HCT116 (cell line): ENCODE measurements at regions not wholly inside any gene's neighbourhood (a gene's known extent, or its start where the extent isn't known, plus 50 kb on each side); places are given as distances from the start of the nearest gene placed in this dataset.

ENCODE experiments used
- ATAC-seq: fragments of 200-7000 bp; cut with Tn5 transposase; 2 replicates; pipeline ENCODE4 v1.9.1; 2020; ENCODE audit warnings: mild to moderate bottlenecking, moderate library complexity
- BruUV-seq: library from RNA; stranded (reverse); fragments of 400-500 nt; replicated peaks from 2 replicates; lab custom pipeline; 2021; lab: Mats Ljungman, UMichigan
- CTCF ChIA-PET: fragments of 300-600 bp; sonication (Branson Sonifier 250); formaldehyde crosslinking; loops from one replicate; lab custom pipeline; 2021; ENCODE audit warnings: antibody characterized with exemption; lab: Charles Lee
- POLR2A ChIA-PET: fragments of 300-600, 350-600 bp; sonication (Branson Sonifier 250); formaldehyde crosslinking; loops from one replicate; lab custom pipeline; 2021; ENCODE audit warnings: antibody characterized with exemption; lab: Charles Lee
- RAD21 ChIA-PET, 2 experiments: fragments of 300-600 bp; sonication (Branson Sonifier 250); formaldehyde crosslinking; loops; one replicate each; lab custom pipeline; 2023; ENCODE audit warnings: low total read pairs in 2 of 2; ENCODE audit not compliant: uncharacterized antibody in 2 of 2, unreplicated experiment in 2 of 2, low non-redundant PET in 1 of 2; lab: Charles Lee
- DNase-seq: peaks from one replicate; pipeline ENCODE4 v3.0.0-alpha.2; 2010; ENCODE audit warnings: low read depth, low spot score
- H2AFZ ChIP-seq: fragments of 200-600 bp; shearing (Covaris generic), sonication (generic); 2 replicates; pipeline ENCODE4 v1.6.1; 2017; ENCODE audit warnings: low read depth, mixed run types, mixed read lengths, antibody characterized with exemption, low read length; ENCODE audit not compliant: poor library complexity, severe bottlenecking
- H3K27ac ChIP-seq: 2 replicates; pipeline ENCODE4 v1.5.1; 2012; ENCODE audit warnings: low read depth, low read length
- H3K27me3 ChIP-seq: fragments of 200-600 bp; sonication (generic); 2 replicates; pipeline ENCODE4 v1.6.1; 2016; ENCODE audit warnings: mixed run types, low read length, mixed read lengths; ENCODE audit not compliant: insufficient read depth
- H3K36me3 ChIP-seq, 2 experiments: fragments of 200-500 bp in 1 of 2; fragments of 200-600 bp in 1 of 2; sonication (Bioruptor generic) in 1 of 2; sonication (generic) in 1 of 2; 2 replicates each; pipeline versions ENCODE4 v1.5.1 to v1.6.1; 2014 to 2016; ENCODE audit warnings: low read length in 2 of 2, inconsistent platforms in 1 of 2, mixed read lengths in 1 of 2, mixed run types in 1 of 2; ENCODE audit not compliant: insufficient read depth in 2 of 2, control insufficient read depth in 1 of 2
- H3K4me1 ChIP-seq, 2 experiments: fragments of 200-600 bp in 1 of 2; sonication (generic) in 1 of 2; 2 replicates each; pipeline versions ENCODE4 v1.5.1 to v1.6.1; 2012 to 2017; ENCODE audit warnings: low read length in 2 of 2, inconsistent platforms in 1 of 2, mild to moderate bottlenecking in 1 of 2, mixed read lengths in 1 of 2, mixed run types in 1 of 2, moderate library complexity in 1 of 2; ENCODE audit not compliant: insufficient read depth in 2 of 2, control insufficient read depth in 1 of 2
- H3K4me2 ChIP-seq: fragments of 200-600 bp; sonication (generic); 2 replicates; pipeline ENCODE4 v1.6.1; 2017; ENCODE audit warnings: mixed run types, low read length, mixed read lengths
- H3K4me3 ChIP-seq, 2 experiments: fragments of 200-600 bp in 1 of 2; sonication (generic) in 1 of 2; replicated peaks in 1 of 2; 2 replicates each; pipeline ENCODE4 v1.5.1; 2011 to 2016; ENCODE audit warnings: low read length in 2 of 2, control low read depth in 1 of 2, low read depth in 1 of 2, mild to moderate bottlenecking in 1 of 2, mixed read lengths in 1 of 2, mixed run types in 1 of 2
- H3K79me2 ChIP-seq: fragments of 200-600 bp; sonication (generic); 2 replicates; pipeline ENCODE4 v1.6.1; 2017; ENCODE audit warnings: mild to moderate bottlenecking, mixed run types, low read length, moderate library complexity, mixed read lengths; ENCODE audit not compliant: insufficient read depth
- H3K9ac ChIP-seq: fragments of 200-600 bp; sonication (generic); 2 replicates; pipeline ENCODE4 v1.6.1; 2016; ENCODE audit warnings: low read length, mixed read lengths
- H3K9me2 ChIP-seq: fragments of 200-600 bp; sonication (generic), shearing (Covaris generic); 2 replicates; pipeline ENCODE4 v1.6.1; 2017; ENCODE audit warnings: mixed run types, mild to moderate bottlenecking, moderate library complexity; ENCODE audit not compliant: insufficient read depth
- H3K9me3 ChIP-seq, 2 experiments: fragments of 200-500 bp in 1 of 2; fragments of 200-600 bp in 1 of 2; sonication (Bioruptor generic) in 1 of 2; sonication (generic) in 1 of 2; 2 replicates each; pipeline ENCODE4 v1.6.1; 2014 to 2017; ENCODE audit warnings: low read length in 2 of 2, mixed read lengths in 2 of 2, inconsistent platforms in 1 of 2, low read depth in 1 of 2, mild to moderate bottlenecking in 1 of 2, mixed run types in 1 of 2, moderate library complexity in 1 of 2; ENCODE audit not compliant: control insufficient read depth in 1 of 2, insufficient read depth in 1 of 2
- H4K20me1 ChIP-seq: fragments of 200-600 bp; sonication (generic), shearing (Covaris generic); 2 replicates; pipeline ENCODE4 v1.6.1; 2017; ENCODE audit warnings: mixed run types, mild to moderate bottlenecking, moderate library complexity; ENCODE audit not compliant: insufficient read depth
- CBX3 ChIP-seq: IDR thresholded peaks from 2 replicates; pipeline ENCODE4 v1.6.1; 2012; ENCODE audit warnings: low read depth
- ELF1 ChIP-seq: IDR thresholded peaks from 2 replicates; pipeline ENCODE4 v1.6.1; 2012; ENCODE audit warnings: low read depth, borderline replicate concordance
- EZH2phosphoT487 ChIP-seq: fragments of 200-600 bp; IDR thresholded peaks from 2 replicates; pipeline ENCODE4 v1.6.1; 2018; ENCODE audit warnings: antibody characterized with exemption, borderline replicate concordance
- FOSL1 ChIP-seq: IDR thresholded peaks from 2 replicates; pipeline ENCODE4 v1.6.1; 2012; ENCODE audit warnings: low read depth
- JUND ChIP-seq: IDR thresholded peaks from 2 replicates; pipeline ENCODE4 v1.6.1; 2012
- POLR2AphosphoS5 ChIP-seq: IDR thresholded peaks from 2 replicates; pipeline ENCODE4 v1.6.1; 2011; ENCODE audit warnings: mild to moderate bottlenecking, low read depth, low read length, moderate library complexity
- SP1 ChIP-seq: IDR thresholded peaks from 2 replicates; pipeline ENCODE4 v1.6.1; 2012; ENCODE audit warnings: low read depth
- SRF ChIP-seq: IDR thresholded peaks from 2 replicates; pipeline ENCODE4 v1.6.1; 2012; ENCODE audit warnings: low read depth
- ZFX ChIP-seq: fragments of 450-650 bp; IDR thresholded peaks from 2 replicates; pipeline ENCODE4 v1.6.1; 2017
- intact Hi-C: fragments of 100-400 bp; cut with micrococcal nuclease; formaldehyde crosslinking; loops from 2 replicates; pipeline ENCODE4 v1.10.0; 2022
- TF ChIP-seq, protein P1 (sequence below): IDR thresholded peaks from 2 replicates; pipeline ENCODE4 v1.6.1; 2012
- TF ChIP-seq, protein P2 (sequence below): IDR thresholded peaks from 2 replicates; pipeline ENCODE4 v1.6.1; 2012
- TF ChIP-seq, protein P3 (sequence below): IDR thresholded peaks from 2 replicates; pipeline ENCODE4 v1.6.1; 2012; ENCODE audit warnings: low read depth

DNA sequence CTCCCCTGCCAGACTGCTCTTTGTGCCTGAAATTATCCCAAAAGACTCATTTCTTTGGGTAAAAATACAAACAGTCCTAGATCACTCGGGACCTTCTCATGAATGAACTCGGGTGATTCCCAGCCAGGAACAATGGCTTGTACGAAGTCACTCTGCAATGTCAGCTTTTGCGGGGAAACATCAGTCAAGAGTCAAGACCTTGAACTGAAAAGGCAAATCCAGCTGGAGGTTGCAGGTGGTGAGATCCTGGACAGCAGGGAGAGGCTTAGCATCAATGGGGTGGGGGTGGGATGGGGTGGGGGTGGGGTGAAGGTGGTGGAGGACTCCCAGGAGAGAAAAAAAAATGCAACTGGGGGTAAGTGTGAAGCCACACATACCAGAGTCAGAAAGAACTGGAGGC is 115.0 kb upstream of the SLC25A33 start (continued):
- TF ChIP-seq CBX3 (no peak), EZH2phosphoT487 (no peak), POLR2AphosphoS5 (no peak)
- TF ChIP-seq, protein P1, sequence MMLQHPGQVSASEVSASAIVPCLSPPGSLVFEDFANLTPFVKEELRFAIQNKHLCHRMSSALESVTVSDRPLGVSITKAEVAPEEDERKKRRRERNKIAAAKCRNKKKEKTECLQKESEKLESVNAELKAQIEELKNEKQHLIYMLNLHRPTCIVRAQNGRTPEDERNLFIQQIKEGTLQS = no peak

DNA sequence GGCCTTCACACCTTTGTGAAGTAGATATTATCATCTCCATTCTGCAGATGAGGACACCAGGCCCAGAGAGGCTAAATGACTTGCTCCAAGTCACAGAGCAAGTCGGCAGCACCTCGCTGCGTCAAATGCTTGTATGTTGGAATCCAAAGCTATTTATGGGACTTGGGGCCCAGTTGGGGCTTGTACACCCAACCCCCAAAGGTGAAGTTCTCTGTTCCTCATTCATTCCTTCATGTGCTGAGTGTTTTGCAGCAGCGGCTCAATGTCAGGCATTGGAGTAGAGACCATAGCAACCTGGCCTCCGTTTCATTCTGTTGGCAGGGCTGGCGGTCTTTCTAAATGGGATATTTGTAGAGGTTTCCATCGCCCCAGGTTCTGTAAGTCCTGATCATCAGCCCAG is 113.4 kb upstream of the SLC25A33 start:
- Histone ChIP-seq H3K4me1 (peaks cover 6 to 17% of the 10 kb centered on the region in 2 experiments; a peak in 3 of 4 replicates), H3K9ac (no peak overlapping the region), H2AFZ (no peak overlapping the region), H3K27me3 (no peaks in the 10 kb centered on the region), H3K9me3 (no peaks in the 10 kb centered on the region), H3K4me2 (no peak overlapping the region), H3K9me2 (no peaks in the 10 kb centered on the region), H3K27ac (no peak overlapping the region), H3K79me2 (no peaks in the 10 kb centered on the region), H3K36me3 (no peaks in the 10 kb centered on the region), H3K4me3 (no peak overlapping the region), H4K20me1 (no peaks in the 10 kb centered on the region)
- ChIA-PET CTCF (no interaction called here), RAD21 (no interaction called here), POLR2A (no interaction called here)
- TF ChIP-seq ELF1 (no peak), EZH2phosphoT487 (no peak)
- no TSS peak for BruUV-seq
- intact Hi-C loops = no loop called here
- ATAC-seq = no peak
- no peak for DNase-seq

DNA sequence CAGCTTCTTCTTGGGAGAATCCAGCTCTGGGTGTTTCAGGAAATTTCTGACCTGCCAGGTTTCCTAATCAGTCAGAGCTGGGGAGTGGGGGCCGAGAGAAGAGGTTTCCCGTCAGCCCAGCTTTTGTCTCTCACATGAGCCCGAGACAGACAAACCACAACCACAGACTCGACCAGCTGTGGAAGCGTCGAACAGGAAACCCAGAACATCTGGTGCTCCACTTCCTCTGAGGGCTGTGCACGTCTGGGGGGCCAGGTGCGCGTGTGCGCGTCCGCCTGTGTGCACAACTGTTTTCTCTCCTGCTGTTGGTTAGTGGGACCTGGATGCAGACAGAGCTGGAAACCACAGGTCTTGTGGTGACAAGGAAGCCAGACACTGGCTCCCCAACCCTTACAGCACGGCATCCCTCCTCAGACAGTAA is 113.0 kb upstream of the SLC25A33 start:
- Histone ChIP-seq H3K27ac (no peak overlapping the region), H3K9ac (no peak overlapping the region), H2AFZ (no peak overlapping the region), H3K4me3 (no peak overlapping the region), H3K36me3 (no peaks in the 10 kb centered on the region), H3K27me3 (no peaks in the 10 kb centered on the region), H3K9me2 (no peaks in the 10 kb centered on the region), H4K20me1 (no peaks in the 10 kb centered on the region), H3K4me1 (peaks cover 6 to 17% of the 10 kb centered on the region in 2 experiments; a peak in 3 of 4 replicates), H3K9me3 (no peaks in the 10 kb centered on the region), H3K4me2 (no peak overlapping the region), H3K79me2 (no peaks in the 10 kb centered on the region)
- DNase-seq (no peak), ATAC-seq (no peak)
- ChIA-PET CTCF (no interaction called here), RAD21 (no interaction called here), POLR2A (no interaction called here)
- BruUV-seq = no TSS peak
- intact Hi-C loops = no loop called here
- TF ChIP-seq JUND = no peak
- TF ChIP-seq, protein P1 = no peak
- TF ChIP-seq FOSL1 = no peak
- no peak for TF ChIP-seq ELF1
- no peak for TF ChIP-seq ZFX
- TF ChIP-seq, protein P2, sequence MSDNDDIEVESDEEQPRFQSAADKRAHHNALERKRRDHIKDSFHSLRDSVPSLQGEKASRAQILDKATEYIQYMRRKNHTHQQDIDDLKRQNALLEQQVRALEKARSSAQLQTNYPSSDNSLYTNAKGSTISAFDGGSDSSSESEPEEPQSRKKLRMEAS = no peak
- TF ChIP-seq, protein P3, sequence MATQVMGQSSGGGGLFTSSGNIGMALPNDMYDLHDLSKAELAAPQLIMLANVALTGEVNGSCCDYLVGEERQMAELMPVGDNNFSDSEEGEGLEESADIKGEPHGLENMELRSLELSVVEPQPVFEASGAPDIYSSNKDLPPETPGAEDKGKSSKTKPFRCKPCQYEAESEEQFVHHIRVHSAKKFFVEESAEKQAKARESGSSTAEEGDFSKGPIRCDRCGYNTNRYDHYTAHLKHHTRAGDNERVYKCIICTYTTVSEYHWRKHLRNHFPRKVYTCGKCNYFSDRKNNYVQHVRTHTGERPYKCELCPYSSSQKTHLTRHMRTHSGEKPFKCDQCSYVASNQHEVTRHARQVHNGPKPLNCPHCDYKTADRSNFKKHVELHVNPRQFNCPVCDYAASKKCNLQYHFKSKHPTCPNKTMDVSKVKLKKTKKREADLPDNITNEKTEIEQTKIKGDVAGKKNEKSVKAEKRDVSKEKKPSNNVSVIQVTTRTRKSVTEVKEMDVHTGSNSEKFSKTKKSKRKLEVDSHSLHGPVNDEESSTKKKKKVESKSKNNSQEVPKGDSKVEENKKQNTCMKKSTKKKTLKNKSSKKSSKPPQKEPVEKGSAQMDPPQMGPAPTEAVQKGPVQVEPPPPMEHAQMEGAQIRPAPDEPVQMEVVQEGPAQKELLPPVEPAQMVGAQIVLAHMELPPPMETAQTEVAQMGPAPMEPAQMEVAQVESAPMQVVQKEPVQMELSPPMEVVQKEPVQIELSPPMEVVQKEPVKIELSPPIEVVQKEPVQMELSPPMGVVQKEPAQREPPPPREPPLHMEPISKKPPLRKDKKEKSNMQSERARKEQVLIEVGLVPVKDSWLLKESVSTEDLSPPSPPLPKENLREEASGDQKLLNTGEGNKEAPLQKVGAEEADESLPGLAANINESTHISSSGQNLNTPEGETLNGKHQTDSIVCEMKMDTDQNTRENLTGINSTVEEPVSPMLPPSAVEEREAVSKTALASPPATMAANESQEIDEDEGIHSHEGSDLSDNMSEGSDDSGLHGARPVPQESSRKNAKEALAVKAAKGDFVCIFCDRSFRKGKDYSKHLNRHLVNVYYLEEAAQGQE = no peak
- no peak for TF ChIP-seq SP1
- no peak for TF ChIP-seq SRF
